HCT116 (cell line): ENCODE measurements at regions not wholly inside any gene's neighbourhood (a gene's known extent, or its start where the extent isn't known, plus 50 kb on each side); places are given as distances from the start of the nearest gene placed in this dataset.

Experiments
- ATAC-seq: fragments of 200-7000 bp; cut with Tn5 transposase; 2 replicates; pipeline ENCODE4 v1.9.1; 2020; ENCODE audit warnings: mild to moderate bottlenecking, moderate library complexity
- BruUV-seq: library from RNA; stranded (reverse); fragments of 400-500 nt; replicated peaks from 2 replicates; lab custom pipeline; 2021; lab: Mats Ljungman, UMichigan
- CTCF ChIA-PET: fragments of 300-600 bp; sonication (Branson Sonifier 250); formaldehyde crosslinking; loops from one replicate; lab custom pipeline; 2021; ENCODE audit warnings: antibody characterized with exemption; lab: Charles Lee
- POLR2A ChIA-PET: fragments of 300-600, 350-600 bp; sonication (Branson Sonifier 250); formaldehyde crosslinking; loops from one replicate; lab custom pipeline; 2021; ENCODE audit warnings: antibody characterized with exemption; lab: Charles Lee
- RAD21 ChIA-PET, 2 experiments: fragments of 300-600 bp; sonication (Branson Sonifier 250); formaldehyde crosslinking; loops; one replicate each; lab custom pipeline; 2023; ENCODE audit warnings: low total read pairs in 2 of 2; ENCODE audit not compliant: uncharacterized antibody in 2 of 2, unreplicated experiment in 2 of 2, low non-redundant PET in 1 of 2; lab: Charles Lee
- DNase-seq: peaks from one replicate; pipeline ENCODE4 v3.0.0-alpha.2; 2010; ENCODE audit warnings: low read depth, low spot score
- H2AFZ ChIP-seq: fragments of 200-600 bp; shearing (Covaris generic), sonication (generic); 2 replicates; pipeline ENCODE4 v1.6.1; 2017; ENCODE audit warnings: low read depth, mixed run types, mixed read lengths, antibody characterized with exemption, low read length; ENCODE audit not compliant: poor library complexity, severe bottlenecking
- H3K27ac ChIP-seq: 2 replicates; pipeline ENCODE4 v1.5.1; 2012; ENCODE audit warnings: low read depth, low read length
- H3K27me3 ChIP-seq: fragments of 200-600 bp; sonication (generic); 2 replicates; pipeline ENCODE4 v1.6.1; 2016; ENCODE audit warnings: mixed run types, low read length, mixed read lengths; ENCODE audit not compliant: insufficient read depth
- H3K36me3 ChIP-seq, 2 experiments: fragments of 200-500 bp in 1 of 2; fragments of 200-600 bp in 1 of 2; sonication (Bioruptor generic) in 1 of 2; sonication (generic) in 1 of 2; 2 replicates each; pipeline versions ENCODE4 v1.5.1 to v1.6.1; 2014 to 2016; ENCODE audit warnings: low read length in 2 of 2, inconsistent platforms in 1 of 2, mixed read lengths in 1 of 2, mixed run types in 1 of 2; ENCODE audit not compliant: insufficient read depth in 2 of 2, control insufficient read depth in 1 of 2
- H3K4me1 ChIP-seq, 2 experiments: fragments of 200-600 bp in 1 of 2; sonication (generic) in 1 of 2; 2 replicates each; pipeline versions ENCODE4 v1.5.1 to v1.6.1; 2012 to 2017; ENCODE audit warnings: low read length in 2 of 2, inconsistent platforms in 1 of 2, mild to moderate bottlenecking in 1 of 2, mixed read lengths in 1 of 2, mixed run types in 1 of 2, moderate library complexity in 1 of 2; ENCODE audit not compliant: insufficient read depth in 2 of 2, control insufficient read depth in 1 of 2
- H3K4me2 ChIP-seq: fragments of 200-600 bp; sonication (generic); 2 replicates; pipeline ENCODE4 v1.6.1; 2017; ENCODE audit warnings: mixed run types, low read length, mixed read lengths
- H3K4me3 ChIP-seq, 2 experiments: fragments of 200-600 bp in 1 of 2; sonication (generic) in 1 of 2; replicated peaks in 1 of 2; 2 replicates each; pipeline ENCODE4 v1.5.1; 2011 to 2016; ENCODE audit warnings: low read length in 2 of 2, control low read depth in 1 of 2, low read depth in 1 of 2, mild to moderate bottlenecking in 1 of 2, mixed read lengths in 1 of 2, mixed run types in 1 of 2
- H3K79me2 ChIP-seq: fragments of 200-600 bp; sonication (generic); 2 replicates; pipeline ENCODE4 v1.6.1; 2017; ENCODE audit warnings: mild to moderate bottlenecking, mixed run types, low read length, moderate library complexity, mixed read lengths; ENCODE audit not compliant: insufficient read depth
- H3K9ac ChIP-seq: fragments of 200-600 bp; sonication (generic); 2 replicates; pipeline ENCODE4 v1.6.1; 2016; ENCODE audit warnings: low read length, mixed read lengths
- H3K9me2 ChIP-seq: fragments of 200-600 bp; sonication (generic), shearing (Covaris generic); 2 replicates; pipeline ENCODE4 v1.6.1; 2017; ENCODE audit warnings: mixed run types, mild to moderate bottlenecking, moderate library complexity; ENCODE audit not compliant: insufficient read depth
- H3K9me3 ChIP-seq, 2 experiments: fragments of 200-500 bp in 1 of 2; fragments of 200-600 bp in 1 of 2; sonication (Bioruptor generic) in 1 of 2; sonication (generic) in 1 of 2; 2 replicates each; pipeline ENCODE4 v1.6.1; 2014 to 2017; ENCODE audit warnings: low read length in 2 of 2, mixed read lengths in 2 of 2, inconsistent platforms in 1 of 2, low read depth in 1 of 2, mild to moderate bottlenecking in 1 of 2, mixed run types in 1 of 2, moderate library complexity in 1 of 2; ENCODE audit not compliant: control insufficient read depth in 1 of 2, insufficient read depth in 1 of 2
- H4K20me1 ChIP-seq: fragments of 200-600 bp; sonication (generic), shearing (Covaris generic); 2 replicates; pipeline ENCODE4 v1.6.1; 2017; ENCODE audit warnings: mixed run types, mild to moderate bottlenecking, moderate library complexity; ENCODE audit not compliant: insufficient read depth
- CBX3 ChIP-seq: IDR thresholded peaks from 2 replicates; pipeline ENCODE4 v1.6.1; 2012; ENCODE audit warnings: low read depth
- CEBPB ChIP-seq: IDR thresholded peaks from 2 replicates; pipeline ENCODE4 v1.6.1; 2012; ENCODE audit warnings: low read depth
- EGR1 ChIP-seq: IDR thresholded peaks from 2 replicates; pipeline ENCODE4 v1.6.1; 2012; ENCODE audit warnings: low read depth
- ELF1 ChIP-seq: IDR thresholded peaks from 2 replicates; pipeline ENCODE4 v1.6.1; 2012; ENCODE audit warnings: low read depth, borderline replicate concordance
- EZH2 ChIP-seq: fragments of 200-600 bp; sonication (generic); IDR thresholded peaks from 2 replicates; pipeline ENCODE4 v1.6.1; 2017; ENCODE audit warnings: antibody characterized with exemption, mixed run types
- EZH2phosphoT487 ChIP-seq: fragments of 200-600 bp; IDR thresholded peaks from 2 replicates; pipeline ENCODE4 v1.6.1; 2018; ENCODE audit warnings: antibody characterized with exemption, borderline replicate concordance
- FOSL1 ChIP-seq: IDR thresholded peaks from 2 replicates; pipeline ENCODE4 v1.6.1; 2012; ENCODE audit warnings: low read depth
- POLR2A ChIP-seq: IDR thresholded peaks from 2 replicates; pipeline ENCODE4 v1.7.0; 2011; ENCODE audit warnings: borderline replicate concordance; ENCODE audit not compliant: insufficient read depth, insufficient read length; ENCODE audit errors: extremely low read depth
- POLR2AphosphoS5 ChIP-seq: IDR thresholded peaks from 2 replicates; pipeline ENCODE4 v1.6.1; 2011; ENCODE audit warnings: mild to moderate bottlenecking, low read depth, low read length, moderate library complexity
- RAD21 ChIP-seq: IDR thresholded peaks from 2 replicates; pipeline ENCODE4 v1.6.1; 2012; ENCODE audit warnings: low read depth, mild to moderate bottlenecking
- SIN3A ChIP-seq: IDR thresholded peaks from 2 replicates; pipeline ENCODE4 v1.6.1; 2012; ENCODE audit warnings: low read depth
- SRF ChIP-seq: IDR thresholded peaks from 2 replicates; pipeline ENCODE4 v1.6.1; 2012; ENCODE audit warnings: low read depth
- TCF7L2 ChIP-seq: IDR thresholded peaks from 2 replicates; pipeline ENCODE4 v1.7.0; 2011; ENCODE audit warnings: borderline replicate concordance, inconsistent platforms; ENCODE audit not compliant: insufficient read depth, insufficient read length; ENCODE audit errors: extremely low read depth
- YY1 ChIP-seq: IDR thresholded peaks from 2 replicates; pipeline ENCODE4 v1.6.1; 2011; ENCODE audit warnings: low read length, low read depth, moderate library complexity, mild to moderate bottlenecking; ENCODE audit not compliant: insufficient replicate concordance; ENCODE audit errors: extremely low read depth
- ZBTB33 ChIP-seq: IDR thresholded peaks from 2 replicates; pipeline ENCODE4 v1.6.1; 2011; ENCODE audit warnings: mild to moderate bottlenecking, low read length, moderate library complexity; ENCODE audit not compliant: insufficient replicate concordance; ENCODE audit errors: extremely low read depth
- ZNF274 ChIP-seq: fragments of 200-500 bp; sonication (Bioruptor generic); IDR thresholded peaks from 2 replicates; pipeline ENCODE4 v1.6.1; 2014; ENCODE audit warnings: mild to moderate bottlenecking, low read depth, low read length, inconsistent platforms
- intact Hi-C: fragments of 100-400 bp; cut with micrococcal nuclease; formaldehyde crosslinking; loops from 2 replicates; pipeline ENCODE4 v1.10.0; 2022
- TF ChIP-seq, protein P1 (sequence below), 3 experiments: fragments of 200-600 bp in 1 of 3; sonication (generic) in 1 of 3; IDR thresholded peaks in 2 of 3; conservative IDR thresholded peaks in 1 of 3; 2 replicates each; pipeline ENCODE4 v1.5.1; 2012 to 2017; ENCODE audit warnings: low read depth in 2 of 3, low read length in 2 of 3, antibody characterized with exemption in 1 of 3, borderline replicate concordance in 1 of 3, control low read depth in 1 of 3, mild to moderate bottlenecking in 1 of 3, mixed read lengths in 1 of 3, mixed run types in 1 of 3, moderate library complexity in 1 of 3; ENCODE audit not compliant: insufficient read depth in 1 of 3
- TF ChIP-seq, protein P2 (sequence below): IDR thresholded peaks from 2 replicates; pipeline ENCODE4 v1.6.1; 2012; ENCODE audit warnings: low read depth
- TF ChIP-seq, protein P3 (sequence below): IDR thresholded peaks from 2 replicates; pipeline ENCODE4 v1.6.1; 2012
- TF ChIP-seq, protein P4 (sequence below): IDR thresholded peaks from 2 replicates; pipeline ENCODE4 v1.6.1; 2012

DNA sequence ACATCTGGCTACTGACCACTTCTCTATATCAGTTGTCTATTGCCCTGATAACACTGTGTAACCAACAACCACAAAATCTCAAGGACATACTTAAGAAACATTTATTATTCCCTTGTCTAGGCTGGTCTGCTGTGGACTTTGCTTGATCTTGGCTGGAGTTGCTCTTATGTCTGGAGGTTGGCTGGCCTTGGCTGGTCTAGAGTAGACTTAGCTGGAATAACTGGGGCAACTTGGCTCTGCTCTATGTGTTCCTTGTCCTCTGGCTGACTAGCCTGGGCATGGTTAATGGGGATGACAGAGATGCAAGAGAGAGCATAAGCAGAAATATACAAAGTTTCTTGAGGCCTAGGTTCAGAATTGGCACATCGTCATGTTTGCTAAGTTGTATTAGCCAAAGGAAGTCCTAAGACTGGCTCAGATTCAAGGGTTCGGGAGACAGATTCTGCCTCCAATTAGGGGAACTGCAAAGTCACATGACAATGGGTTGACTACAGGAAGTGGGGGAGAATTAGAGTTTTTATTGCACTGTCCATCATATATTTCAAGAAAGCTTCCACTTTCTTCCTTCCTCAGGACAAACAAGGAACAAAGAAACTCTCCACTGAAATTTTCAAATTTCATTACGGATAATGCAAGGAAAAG lies 61.4 kb upstream of the HMCN1 start:
- no TSS peak for BruUV-seq

More for the DNA sequence above, 61.4 kb upstream of the HMCN1 start:
- POLR2A ChIA-PET, result no interaction called here
- TF ChIP-seq, protein P1, sequence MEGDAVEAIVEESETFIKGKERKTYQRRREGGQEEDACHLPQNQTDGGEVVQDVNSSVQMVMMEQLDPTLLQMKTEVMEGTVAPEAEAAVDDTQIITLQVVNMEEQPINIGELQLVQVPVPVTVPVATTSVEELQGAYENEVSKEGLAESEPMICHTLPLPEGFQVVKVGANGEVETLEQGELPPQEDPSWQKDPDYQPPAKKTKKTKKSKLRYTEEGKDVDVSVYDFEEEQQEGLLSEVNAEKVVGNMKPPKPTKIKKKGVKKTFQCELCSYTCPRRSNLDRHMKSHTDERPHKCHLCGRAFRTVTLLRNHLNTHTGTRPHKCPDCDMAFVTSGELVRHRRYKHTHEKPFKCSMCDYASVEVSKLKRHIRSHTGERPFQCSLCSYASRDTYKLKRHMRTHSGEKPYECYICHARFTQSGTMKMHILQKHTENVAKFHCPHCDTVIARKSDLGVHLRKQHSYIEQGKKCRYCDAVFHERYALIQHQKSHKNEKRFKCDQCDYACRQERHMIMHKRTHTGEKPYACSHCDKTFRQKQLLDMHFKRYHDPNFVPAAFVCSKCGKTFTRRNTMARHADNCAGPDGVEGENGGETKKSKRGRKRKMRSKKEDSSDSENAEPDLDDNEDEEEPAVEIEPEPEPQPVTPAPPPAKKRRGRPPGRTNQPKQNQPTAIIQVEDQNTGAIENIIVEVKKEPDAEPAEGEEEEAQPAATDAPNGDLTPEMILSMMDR (IDR thresholded peaks at IDR 0.05 in 2 of 3, conservative IDR thresholded peaks at IDR 0.05 in 1 of 3; ENCODE audit: borderline replicate concordance in 1 of 3, insufficient read depth in 1 of 3, low read depth in 2 of 3, low read length in 2 of 3), result no peak
- TF ChIP-seq POLR2AphosphoS5 (no peak), EZH2 (no peak), CEBPB (no peak), EZH2phosphoT487 (no peak), SIN3A (no peak), SRF (no peak), CBX3 (no peak), FOSL1 (no peak), EGR1 (no peak), ZNF274 (no peak), POLR2A (no peak), YY1 (no peak), TCF7L2 (no peak), ELF1 (no peak), RAD21 (no peak), ZBTB33 (no peak)
- TF ChIP-seq, protein P2, sequence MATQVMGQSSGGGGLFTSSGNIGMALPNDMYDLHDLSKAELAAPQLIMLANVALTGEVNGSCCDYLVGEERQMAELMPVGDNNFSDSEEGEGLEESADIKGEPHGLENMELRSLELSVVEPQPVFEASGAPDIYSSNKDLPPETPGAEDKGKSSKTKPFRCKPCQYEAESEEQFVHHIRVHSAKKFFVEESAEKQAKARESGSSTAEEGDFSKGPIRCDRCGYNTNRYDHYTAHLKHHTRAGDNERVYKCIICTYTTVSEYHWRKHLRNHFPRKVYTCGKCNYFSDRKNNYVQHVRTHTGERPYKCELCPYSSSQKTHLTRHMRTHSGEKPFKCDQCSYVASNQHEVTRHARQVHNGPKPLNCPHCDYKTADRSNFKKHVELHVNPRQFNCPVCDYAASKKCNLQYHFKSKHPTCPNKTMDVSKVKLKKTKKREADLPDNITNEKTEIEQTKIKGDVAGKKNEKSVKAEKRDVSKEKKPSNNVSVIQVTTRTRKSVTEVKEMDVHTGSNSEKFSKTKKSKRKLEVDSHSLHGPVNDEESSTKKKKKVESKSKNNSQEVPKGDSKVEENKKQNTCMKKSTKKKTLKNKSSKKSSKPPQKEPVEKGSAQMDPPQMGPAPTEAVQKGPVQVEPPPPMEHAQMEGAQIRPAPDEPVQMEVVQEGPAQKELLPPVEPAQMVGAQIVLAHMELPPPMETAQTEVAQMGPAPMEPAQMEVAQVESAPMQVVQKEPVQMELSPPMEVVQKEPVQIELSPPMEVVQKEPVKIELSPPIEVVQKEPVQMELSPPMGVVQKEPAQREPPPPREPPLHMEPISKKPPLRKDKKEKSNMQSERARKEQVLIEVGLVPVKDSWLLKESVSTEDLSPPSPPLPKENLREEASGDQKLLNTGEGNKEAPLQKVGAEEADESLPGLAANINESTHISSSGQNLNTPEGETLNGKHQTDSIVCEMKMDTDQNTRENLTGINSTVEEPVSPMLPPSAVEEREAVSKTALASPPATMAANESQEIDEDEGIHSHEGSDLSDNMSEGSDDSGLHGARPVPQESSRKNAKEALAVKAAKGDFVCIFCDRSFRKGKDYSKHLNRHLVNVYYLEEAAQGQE, result no peak
- TF ChIP-seq, protein P3, sequence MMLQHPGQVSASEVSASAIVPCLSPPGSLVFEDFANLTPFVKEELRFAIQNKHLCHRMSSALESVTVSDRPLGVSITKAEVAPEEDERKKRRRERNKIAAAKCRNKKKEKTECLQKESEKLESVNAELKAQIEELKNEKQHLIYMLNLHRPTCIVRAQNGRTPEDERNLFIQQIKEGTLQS, result no peak
- TF ChIP-seq, protein P4, sequence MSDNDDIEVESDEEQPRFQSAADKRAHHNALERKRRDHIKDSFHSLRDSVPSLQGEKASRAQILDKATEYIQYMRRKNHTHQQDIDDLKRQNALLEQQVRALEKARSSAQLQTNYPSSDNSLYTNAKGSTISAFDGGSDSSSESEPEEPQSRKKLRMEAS, result no peak
- H4K20me1 ChIP-seq, result no peaks in the 10 kb centered on the region
- H3K27ac ChIP-seq, result no peak overlapping the region
- H3K9ac ChIP-seq, result no peak overlapping the region
- H3K79me2 ChIP-seq, result no peaks in the 10 kb centered on the region
- no peak overlapping the region for H2AFZ ChIP-seq
- intact Hi-C loops, result loop anchor here (5.0 to 10.0 kb wide), 4 partner anchors 431 to 866 kb away; no protein-coding TSS in a partner anchor
- no peaks in the 10 kb centered on the region for H3K27me3 ChIP-seq
- ATAC-seq (no peak), DNase-seq (no peak)
- H3K9me2 ChIP-seq, result no peaks in the 10 kb centered on the region
- H3K36me3 ChIP-seq, result no peaks in the 10 kb centered on the region
- CTCF ChIA-PET, result no interaction called here
- no peak overlapping the region for H3K4me2 ChIP-seq
- RAD21 ChIA-PET, result no interaction called here
- H3K4me3 ChIP-seq, result no peak overlapping the region
- no peaks in the 10 kb centered on the region for H3K4me1 ChIP-seq
- H3K9me3 ChIP-seq, result no peaks in the 10 kb centered on the region
